ENCODE measurements at regions not wholly inside any gene's neighbourhood (a gene's known extent, or its start where the extent isn't known, plus 50 kb on each side); places are given as distances from the start of the nearest gene placed in this dataset.
"Not testable (repeated sequence)": the region's sequence is repeated elsewhere in the genome, so short reads cannot be mapped to it uniquely, and the experiment has no call there.

DNA sequence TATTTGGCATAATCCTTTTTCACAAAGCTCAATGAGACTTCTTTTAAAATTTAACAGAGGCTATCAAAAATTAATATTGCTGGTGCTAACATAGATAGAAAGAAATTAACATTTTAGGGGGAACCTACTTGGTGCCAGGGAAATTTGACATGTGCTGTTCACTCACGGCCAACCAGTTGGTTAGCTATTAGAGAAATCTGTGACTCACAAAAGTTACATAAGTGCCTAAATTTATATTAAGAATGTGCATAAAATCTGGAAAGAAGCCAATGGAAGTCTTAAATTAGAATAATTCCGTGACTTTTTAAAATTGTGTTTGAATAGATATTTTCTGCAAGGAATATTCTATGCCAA lies 184.3 kb upstream of the MAP2 start:
- in situ Hi-C loops (cut with HindIII; ENCODE audit: low sequenced_read_pairs): no loop called here
- TF ChIP-seq, protein P1, sequence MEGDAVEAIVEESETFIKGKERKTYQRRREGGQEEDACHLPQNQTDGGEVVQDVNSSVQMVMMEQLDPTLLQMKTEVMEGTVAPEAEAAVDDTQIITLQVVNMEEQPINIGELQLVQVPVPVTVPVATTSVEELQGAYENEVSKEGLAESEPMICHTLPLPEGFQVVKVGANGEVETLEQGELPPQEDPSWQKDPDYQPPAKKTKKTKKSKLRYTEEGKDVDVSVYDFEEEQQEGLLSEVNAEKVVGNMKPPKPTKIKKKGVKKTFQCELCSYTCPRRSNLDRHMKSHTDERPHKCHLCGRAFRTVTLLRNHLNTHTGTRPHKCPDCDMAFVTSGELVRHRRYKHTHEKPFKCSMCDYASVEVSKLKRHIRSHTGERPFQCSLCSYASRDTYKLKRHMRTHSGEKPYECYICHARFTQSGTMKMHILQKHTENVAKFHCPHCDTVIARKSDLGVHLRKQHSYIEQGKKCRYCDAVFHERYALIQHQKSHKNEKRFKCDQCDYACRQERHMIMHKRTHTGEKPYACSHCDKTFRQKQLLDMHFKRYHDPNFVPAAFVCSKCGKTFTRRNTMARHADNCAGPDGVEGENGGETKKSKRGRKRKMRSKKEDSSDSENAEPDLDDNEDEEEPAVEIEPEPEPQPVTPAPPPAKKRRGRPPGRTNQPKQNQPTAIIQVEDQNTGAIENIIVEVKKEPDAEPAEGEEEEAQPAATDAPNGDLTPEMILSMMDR (IDR thresholded peaks at IDR 0.05; ENCODE audit: low read depth, low read length): no peak
- DNase-seq (ENCODE audit: low read depth, low spot score): no peak
- no peak overlapping the region for H3K4me3 ChIP-seq (ENCODE audit: low read depth, low read length)

- DNase-seq (ENCODE audit: low read depth, low spot score): no peak
- TF ChIP-seq, protein P1 (IDR thresholded peaks at IDR 0.05; ENCODE audit: low read depth, low read length): no peak
- no peak overlapping the region for H3K4me3 ChIP-seq (ENCODE audit: low read depth, low read length)
- in situ Hi-C loops (cut with HindIII; ENCODE audit: low sequenced_read_pairs): no loop called here
Measured at GRCh38 chr2:209240204-209240603, 183.6 kb upstream of the MAP2 start.

DNA sequence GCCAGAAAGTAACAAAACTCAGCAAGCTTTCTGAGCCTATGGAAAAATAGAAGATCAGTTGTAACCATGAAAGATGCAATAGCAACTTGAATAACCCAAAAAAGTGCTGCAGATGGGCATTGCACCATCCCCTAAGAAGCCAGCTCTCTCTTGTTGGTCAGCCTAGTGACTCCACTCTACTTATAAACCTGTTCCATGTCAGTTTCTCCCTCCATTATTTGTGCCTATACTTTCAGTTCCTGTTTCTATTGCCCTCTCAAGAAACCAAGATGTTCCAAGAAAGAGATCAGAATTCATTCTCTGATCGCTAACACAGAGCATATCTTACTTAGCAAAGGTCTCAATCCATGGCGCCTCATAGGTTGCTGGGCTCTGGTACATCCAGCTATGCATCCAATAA lies 170.3 kb upstream of the MAP2 start:
- in situ Hi-C loops (cut with HindIII; ENCODE audit: low sequenced_read_pairs): no loop called here
- DNase-seq (ENCODE audit: low read depth, low spot score): no peak
- TF ChIP-seq, protein P1 (IDR thresholded peaks at IDR 0.05; ENCODE audit: low read depth, low read length): no peak
- no peak overlapping the region for H3K4me3 ChIP-seq (ENCODE audit: low read depth, low read length)

DNA sequence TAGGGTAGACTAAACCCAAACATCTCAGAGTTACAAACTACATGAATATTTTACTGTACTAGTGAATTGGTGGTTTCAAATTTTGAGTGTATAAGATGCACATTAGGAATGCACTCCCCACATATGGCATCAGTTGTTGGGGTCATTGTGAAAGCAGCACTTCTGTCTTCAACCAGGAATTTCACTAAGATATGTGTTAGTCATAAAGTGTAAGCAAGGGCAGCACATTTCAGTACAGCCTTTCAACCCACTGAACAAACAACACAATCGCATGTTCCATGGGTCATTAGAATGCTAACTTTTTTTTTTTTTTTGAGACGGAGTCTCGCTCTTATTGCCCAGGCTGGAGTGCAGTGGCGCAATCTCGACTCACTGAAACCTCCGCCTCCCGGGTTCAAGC lies 164.1 kb upstream of the MAP2 start:
- H3K4me3 ChIP-seq (ENCODE audit: low read depth, low read length): no peak overlapping the region
- in situ Hi-C loops (cut with HindIII; ENCODE audit: low sequenced_read_pairs): no loop called here
- TF ChIP-seq, protein P1 (IDR thresholded peaks at IDR 0.05; ENCODE audit: low read depth, low read length): no peak
- no peak for DNase-seq (ENCODE audit: low read depth, low spot score)

DNA sequence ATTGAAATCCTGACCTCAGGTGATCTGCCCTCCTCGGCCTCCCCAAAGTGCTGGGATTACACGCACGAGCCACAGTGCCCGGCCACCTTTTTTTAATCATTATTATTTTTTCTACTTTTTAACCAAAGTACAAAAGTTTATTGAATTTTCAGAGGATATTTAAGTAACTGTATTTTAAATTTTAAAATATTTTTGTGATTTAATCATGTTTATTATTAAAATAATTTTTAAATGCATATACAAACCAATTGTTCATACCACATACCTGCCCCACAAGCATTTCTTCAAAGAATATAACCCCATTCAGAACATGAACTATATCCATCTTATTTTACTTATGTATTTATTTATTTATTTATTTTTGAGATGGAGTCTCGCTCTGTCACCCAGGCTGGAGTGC lies 163.6 kb upstream of the MAP2 start:
- H3K4me3 ChIP-seq (ENCODE audit: low read depth, low read length): no peak overlapping the region
- in situ Hi-C loops (cut with HindIII; ENCODE audit: low sequenced_read_pairs): no loop called here
- TF ChIP-seq, protein P1 (IDR thresholded peaks at IDR 0.05; ENCODE audit: low read depth, low read length): no peak
- no peak for DNase-seq (ENCODE audit: low read depth, low spot score)

DNA sequence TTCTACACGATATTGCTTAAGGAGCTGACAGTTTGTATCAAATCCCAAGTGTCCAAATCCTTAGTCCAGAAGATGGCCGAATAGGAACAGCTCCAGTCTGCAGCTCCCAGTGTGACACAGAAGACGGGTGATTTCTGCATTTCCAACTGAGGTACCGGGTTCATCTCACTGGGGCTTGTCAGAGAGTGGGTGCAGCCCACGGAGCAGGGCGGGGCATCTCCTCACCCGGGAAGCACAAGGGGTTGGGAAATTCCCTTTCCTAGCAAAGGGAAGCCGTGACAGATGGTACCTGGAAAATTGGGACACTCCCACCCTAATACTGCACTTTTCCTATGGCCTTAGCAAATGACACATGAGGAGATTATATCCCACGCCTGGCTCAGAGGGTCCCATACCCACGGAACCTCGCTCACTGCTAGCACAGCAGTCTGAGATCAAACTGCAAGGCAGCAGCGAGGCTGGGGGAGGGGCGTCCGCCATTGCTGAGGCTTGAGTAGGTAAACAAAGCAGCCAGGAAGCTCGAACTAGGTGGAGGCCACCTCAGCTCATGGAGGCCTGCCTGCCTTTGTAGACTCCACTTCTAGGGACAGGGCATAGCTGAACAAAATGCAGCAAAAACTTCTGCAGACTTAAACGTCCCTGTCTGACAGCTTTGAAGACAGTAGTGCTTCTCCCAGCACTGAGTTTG lies 162.3 kb upstream of the MAP2 start:
- DNase-seq (ENCODE audit: low read depth, low spot score); H3K4me3 ChIP-seq (ENCODE audit: low read depth, low read length); in situ Hi-C loops (cut with HindIII; ENCODE audit: low sequenced_read_pairs): not testable (repeated sequence)

- TF ChIP-seq, protein P1 (IDR thresholded peaks at IDR 0.05; ENCODE audit: low read depth, low read length): no peak
- H3K4me3 ChIP-seq (ENCODE audit: low read depth, low read length): no peak overlapping the region
- no peak for DNase-seq (ENCODE audit: low read depth, low spot score)
- in situ Hi-C loops (cut with HindIII; ENCODE audit: low sequenced_read_pairs): no loop called here
Measured at GRCh38 chr2:209269024-209269423, 154.8 kb upstream of the MAP2 start.

Data from astrocyte of the spinal cord (primary cell).